IPS-18a (cell line): ENCODE measurements at regions not wholly inside any gene's neighbourhood (a gene's known extent, or its start where the extent isn't known, plus 50 kb on each side); places are given as distances from the start of the nearest gene placed in this dataset.

Experiments used
- H3K27ac ChIP-seq: one replicate; pipeline ENCODE4 v1.5.1; 2013; ENCODE audit warnings: low read length
- H3K27me3 ChIP-seq: one replicate; pipeline ENCODE4 v1.6.1; 2013; ENCODE audit warnings: mild to moderate bottlenecking, low read length; ENCODE audit not compliant: control insufficient read depth, insufficient read depth
- H3K36me3 ChIP-seq: one replicate; pipeline ENCODE4 v1.6.1; 2013; ENCODE audit warnings: low read depth, low read length; ENCODE audit not compliant: control insufficient read depth
- H3K4me1 ChIP-seq: one replicate; pipeline ENCODE4 v1.6.1; 2013; ENCODE audit warnings: low read depth, low read length; ENCODE audit not compliant: control insufficient read depth
- H3K4me3 ChIP-seq: one replicate; pipeline ENCODE4 v1.5.1; 2013; ENCODE audit warnings: low read length
- H3K9ac ChIP-seq: one replicate; pipeline ENCODE4 v1.6.1; 2013; ENCODE audit warnings: mild to moderate bottlenecking, low read length, moderate library complexity
- H3K9me3 ChIP-seq: one replicate; pipeline ENCODE4 v1.6.1; 2013; ENCODE audit warnings: low read depth, low read length; ENCODE audit not compliant: control insufficient read depth

GRCh38 chr12:114302606-114303315, 103.2 kb downstream of the TBX5 start:
- H3K9me3 ChIP-seq: no peaks in the 10 kb centered on the region
- H3K27ac ChIP-seq: no peak overlapping the region
- peaks cover 5% of the 10 kb centered on the region for H3K4me1 ChIP-seq
- H3K36me3 ChIP-seq: no peaks in the 10 kb centered on the region
- H3K9ac ChIP-seq: no peak overlapping the region
- H3K27me3 ChIP-seq: no peaks in the 10 kb centered on the region
- H3K4me3 ChIP-seq: no peak overlapping the region

GRCh38 chr12:114302117-114302516, 103.8 kb downstream of the TBX5 start:
- H3K4me3 ChIP-seq: no peak overlapping the region
- no peak overlapping the region for H3K27ac ChIP-seq
- H3K27me3 ChIP-seq: no peaks in the 10 kb centered on the region
- H3K9ac ChIP-seq: no peak overlapping the region
- no peaks in the 10 kb centered on the region for H3K36me3 ChIP-seq
- no peaks in the 10 kb centered on the region for H3K9me3 ChIP-seq
- H3K4me1 ChIP-seq: peaks cover 5% of the 10 kb centered on the region

DNA sequence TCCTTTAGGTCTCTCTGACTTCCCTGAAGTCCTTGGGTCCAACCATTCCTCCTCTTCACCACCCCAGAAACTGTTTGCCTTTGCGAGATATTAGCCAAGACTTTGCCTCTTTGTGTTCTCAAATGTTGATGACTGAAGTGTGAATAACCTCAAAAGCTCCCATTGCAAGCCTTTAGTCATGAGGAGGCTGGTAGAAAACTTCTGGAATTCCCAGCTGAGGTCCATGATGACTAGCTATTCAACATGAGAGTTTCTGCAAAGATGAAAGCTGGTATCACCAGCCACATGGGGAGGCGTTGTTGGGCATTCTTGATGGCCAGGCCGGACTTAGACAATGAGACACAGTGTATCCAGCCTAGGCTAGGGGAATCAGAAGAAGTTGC, 111.7 kb downstream of the TBX5 start:
- no peaks in the 10 kb centered on the region for H3K27me3 ChIP-seq
- no peak overlapping the region for H3K9ac ChIP-seq
- H3K4me1 ChIP-seq: no peaks in the 10 kb centered on the region
- H3K4me3 ChIP-seq: no peak overlapping the region
- no peaks in the 10 kb centered on the region for H3K9me3 ChIP-seq
- H3K36me3 ChIP-seq: no peaks in the 10 kb centered on the region
- no peak overlapping the region for H3K27ac ChIP-seq

GRCh38 chr12:114293571-114294302, 112.2 kb downstream of the TBX5 start:
- no peaks in the 10 kb centered on the region for H3K36me3 ChIP-seq
- H3K9me3 ChIP-seq: no peaks in the 10 kb centered on the region
- no peak overlapping the region for H3K4me3 ChIP-seq
- H3K9ac ChIP-seq: no peak overlapping the region
- H3K4me1 ChIP-seq: no peaks in the 10 kb centered on the region
- H3K27ac ChIP-seq: no peak overlapping the region
- no peaks in the 10 kb centered on the region for H3K27me3 ChIP-seq

DNA sequence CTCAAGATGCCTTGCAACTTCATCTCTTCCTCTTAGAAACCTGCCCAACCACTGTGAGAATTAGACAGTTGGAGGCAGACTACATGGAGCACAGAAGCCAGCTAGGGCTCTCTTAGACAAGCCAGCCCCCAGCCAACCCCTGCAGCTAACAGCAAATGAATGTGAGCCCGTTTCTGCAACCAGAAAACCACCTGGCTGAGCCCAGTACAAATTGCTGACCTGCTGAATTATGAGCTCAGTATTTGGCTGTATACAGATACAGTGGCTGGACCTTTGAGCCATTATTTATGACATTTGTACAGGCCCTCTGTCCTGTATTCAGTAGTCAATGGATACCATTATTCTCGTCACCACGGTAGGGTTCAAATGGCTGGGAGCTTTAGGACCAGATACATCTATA, 112.9 kb downstream of the TBX5 start:
- Histone ChIP-seq H3K27ac (no peak overlapping the region), H3K9ac (no peak overlapping the region), H3K36me3 (no peaks in the 10 kb centered on the region)

GRCh38 chr12:114291389-114292060, 114.4 kb downstream of the TBX5 start:
- Histone ChIP-seq H3K9ac (no peak overlapping the region), H3K27me3 (no peaks in the 10 kb centered on the region)

More for the DNA sequence above, 112.9 kb downstream of the TBX5 start:
- no peaks in the 10 kb centered on the region for H3K9me3 ChIP-seq
- H3K27me3 ChIP-seq: no peaks in the 10 kb centered on the region
- no peak overlapping the region for H3K4me3 ChIP-seq
- H3K4me1 ChIP-seq: peaks cover 7% of the 10 kb centered on the region

GRCh38 chr12:114287821-114288525, 118.0 kb downstream of the TBX5 start:
- Histone ChIP-seq H3K4me1 (peaks cover 31% of the 10 kb centered on the region), H3K27me3 (no peaks in the 10 kb centered on the region), H3K9ac (no peak overlapping the region), H3K27ac (no peak overlapping the region), H3K36me3 (no peaks in the 10 kb centered on the region), H3K9me3 (no peaks in the 10 kb centered on the region), H3K4me3 (no peak overlapping the region)

More at GRCh38 chr12:114291389-114292060, 114.4 kb downstream of the TBX5 start:
- Histone ChIP-seq H3K9me3 (no peaks in the 10 kb centered on the region), H3K4me1 (peaks cover 15% of the 10 kb centered on the region), H3K36me3 (no peaks in the 10 kb centered on the region), H3K27ac (no peak overlapping the region), H3K4me3 (no peak overlapping the region)

- no peaks in the 10 kb centered on the region for H3K36me3 ChIP-seq
- H3K4me3 ChIP-seq: peak overlapping the region; percentile 8
- peaks cover 31% of the 10 kb centered on the region for H3K4me1 ChIP-seq
- no peaks in the 10 kb centered on the region for H3K27me3 ChIP-seq
- no peak overlapping the region for H3K27ac ChIP-seq
- H3K9ac ChIP-seq: no peak overlapping the region
- no peaks in the 10 kb centered on the region for H3K9me3 ChIP-seq
Observed at GRCh38 chr12:114286145-114286544, 119.8 kb downstream of the TBX5 start.

GRCh38 chr12:114285554-114285953, 120.4 kb downstream of the TBX5 start:
- no peaks in the 10 kb centered on the region for H3K9me3 ChIP-seq
- no peak overlapping the region for H3K9ac ChIP-seq
- H3K4me1 ChIP-seq: peaks cover 31% of the 10 kb centered on the region
- H3K27me3 ChIP-seq: no peaks in the 10 kb centered on the region
- H3K36me3 ChIP-seq: no peaks in the 10 kb centered on the region
- H3K4me3 ChIP-seq: no peak overlapping the region
- H3K27ac ChIP-seq: no peak overlapping the region

GRCh38 chr12:114284041-114284440, 121.9 kb downstream of the TBX5 start:
- Histone ChIP-seq H3K27me3 (no peaks in the 10 kb centered on the region), H3K4me1 (peaks cover 31% of the 10 kb centered on the region), H3K4me3 (no peak overlapping the region), H3K36me3 (no peaks in the 10 kb centered on the region), H3K27ac (no peak overlapping the region), H3K9me3 (no peaks in the 10 kb centered on the region), H3K9ac (no peak overlapping the region)
